G401.6 (cell line): ENCODE measurements at regions not wholly inside any gene's neighbourhood (a gene's known extent, or its start where the extent isn't known, plus 50 kb on each side); places are given as distances from the start of the nearest gene placed in this dataset.
"Not testable (repeated sequence)": the region's sequence is repeated elsewhere in the genome, so short reads cannot be mapped to it uniquely, and the experiment has no call there.

Source experiments
- FAIRE-seq: peaks from 2 replicates; lab custom pipeline; 2012; peaks lifted over from hg19 to GRCh38; lab: Jason Lieb, UNC

- no peak for FAIRE-seq
Measured at GRCh38 chr7:48832303-48832845, 92.0 kb upstream of the CDC14C start.

GRCh38 chr7:48837266-48837665, 87.1 kb upstream of the CDC14C start:
- FAIRE-seq, result no peak

- no peak for FAIRE-seq
Measured at GRCh38 chr7:48839108-48839507, 85.2 kb upstream of the CDC14C start.

GRCh38 chr7:48841739-48842138, 82.6 kb upstream of the CDC14C start:
- no peak for FAIRE-seq

GRCh38 chr7:48847917-48848316, 76.4 kb upstream of the CDC14C start:
- FAIRE-seq, result no peak

GRCh38 chr7:48860447-48860846, 63.9 kb upstream of the CDC14C start:
- FAIRE-seq, result not testable (repeated sequence)

GRCh38 chr7:48868916-48869315, 55.4 kb upstream of the CDC14C start:
- FAIRE-seq, result no peak

GRCh38 chr7:48872548-48872947, 51.8 kb upstream of the CDC14C start:
- FAIRE-seq, result no peak
